Esophagus muscularis mucosa (tissue), 3 donors: ENCODE measurements at regions not wholly inside any gene's neighbourhood (a gene's known extent, or its start where the extent isn't known, plus 50 kb on each side); places are given as distances from the start of the nearest gene placed in this dataset.

ENCODE experiments used
- CTCF ChIP-seq, 3 experiments: fragments of 200-600 bp in 2 of 3; fragments of 450-650 bp in 1 of 3; sonication (generic) in 2 of 3; IDR thresholded peaks; one replicate each; pipeline ENCODE4 v1.5.1; 2017 to 2019; ENCODE audit warnings: antibody characterized with exemption in 3 of 3, mild to moderate bottlenecking in 2 of 3, moderate library complexity in 1 of 3
- POLR2A ChIP-seq: fragments of 450-650 bp; IDR thresholded peaks from one replicate; pipeline ENCODE4 v1.6.1; 2017; ENCODE audit warnings: antibody characterized with exemption, moderate library complexity, mild to moderate bottlenecking, low read depth
- POLR2AphosphoS5 ChIP-seq, 2 donors: sonication (generic); formaldehyde crosslinking; IDR thresholded peaks; one replicate each; pipeline ENCODE4 v1.6.1; 2017; ENCODE audit warnings: antibody characterized with exemption in 2 of 2

- TF ChIP-seq CTCF (IDR thresholded peaks at IDR 0.05) (no peak), POLR2A (no peak), POLR2AphosphoS5 (IDR thresholded peaks at IDR 0.05) (no peak)
Measured at GRCh38 chr10:130758529-130758928, 553.0 kb downstream of the TCERG1L start.
